GM18907 (cell line): ENCODE measurements at regions not wholly inside any gene's neighbourhood (a gene's known extent, or its start where the extent isn't known, plus 50 kb on each side); places are given as distances from the start of the nearest gene placed in this dataset.
"Not testable (repeated sequence)": the region's sequence is repeated elsewhere in the genome, so short reads cannot be mapped to it uniquely, and the experiment has no call there.

Experiments
- ATAC-seq: cut with Tn5 transposase; IDR thresholded peaks from one replicate; pipeline ENCODE4 v1.9.1; 2021; ENCODE audit warnings: mild to moderate bottlenecking, moderate library complexity; ENCODE audit not compliant: unreplicated experiment

GRCh38 chrX:140343226-140343868 is 161.5 kb downstream of the SOX3 start:
- no peak for ATAC-seq

DNA sequence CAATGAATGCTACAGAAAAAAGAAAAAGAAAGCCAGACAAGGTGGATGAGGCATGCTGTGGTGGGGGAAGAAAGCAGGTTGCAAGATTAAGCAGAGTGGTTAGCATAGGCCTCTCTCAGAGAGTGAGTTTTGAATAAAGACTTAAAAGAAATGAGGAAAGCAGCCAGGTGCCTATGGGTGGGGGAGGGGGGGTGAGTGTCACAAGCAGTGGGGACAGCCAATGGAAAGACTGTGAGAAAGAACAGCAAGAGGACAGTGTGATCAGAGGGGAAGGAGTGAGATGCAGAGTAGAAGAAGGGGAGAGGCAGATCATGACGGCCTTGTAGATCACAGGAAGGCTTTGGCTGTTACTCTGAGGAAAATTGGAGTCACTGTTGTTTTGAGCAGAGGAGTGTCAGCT is 162.5 kb downstream of the SOX3 start:
- ATAC-seq, result no peak

GRCh38 chrX:140337263-140337662 is 167.6 kb downstream of the SOX3 start:
- no peak for ATAC-seq

DNA sequence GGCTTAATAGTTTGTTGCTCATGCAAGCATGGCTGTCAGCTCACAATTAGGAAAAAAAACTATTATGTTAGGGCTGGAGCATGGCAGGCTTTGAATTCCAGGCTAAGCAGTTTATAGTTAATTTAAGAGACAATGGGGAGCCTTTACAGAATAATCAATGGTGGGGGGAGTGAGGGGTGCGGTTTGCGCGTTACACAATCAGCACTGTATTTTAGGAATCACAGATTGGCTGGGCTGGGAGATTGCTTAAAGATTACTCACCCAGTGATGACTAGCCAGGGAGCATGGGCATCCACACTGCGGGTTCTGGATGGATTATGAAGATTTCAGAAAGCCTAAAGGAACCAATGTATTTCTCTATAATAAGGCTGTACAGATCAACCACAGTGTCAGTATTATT is 186.6 kb downstream of the SOX3 start:
- no peak for ATAC-seq

GRCh38 chrX:140317462-140317861 is 187.4 kb downstream of the SOX3 start:
- ATAC-seq, result no peak

- ATAC-seq, result no peak
These were observed 205.7 kb downstream of the SOX3 start for GRCh38 chrX:140298960-140299825.

GRCh38 chrX:140297273-140297672 is 207.6 kb downstream of the SOX3 start:
- no peak for ATAC-seq

- no peak for ATAC-seq
These were observed 211.9 kb downstream of the SOX3 start for GRCh38 chrX:140292961-140293360.

GRCh38 chrX:140292188-140292587 is 212.7 kb downstream of the SOX3 start:
- ATAC-seq, result no peak

DNA sequence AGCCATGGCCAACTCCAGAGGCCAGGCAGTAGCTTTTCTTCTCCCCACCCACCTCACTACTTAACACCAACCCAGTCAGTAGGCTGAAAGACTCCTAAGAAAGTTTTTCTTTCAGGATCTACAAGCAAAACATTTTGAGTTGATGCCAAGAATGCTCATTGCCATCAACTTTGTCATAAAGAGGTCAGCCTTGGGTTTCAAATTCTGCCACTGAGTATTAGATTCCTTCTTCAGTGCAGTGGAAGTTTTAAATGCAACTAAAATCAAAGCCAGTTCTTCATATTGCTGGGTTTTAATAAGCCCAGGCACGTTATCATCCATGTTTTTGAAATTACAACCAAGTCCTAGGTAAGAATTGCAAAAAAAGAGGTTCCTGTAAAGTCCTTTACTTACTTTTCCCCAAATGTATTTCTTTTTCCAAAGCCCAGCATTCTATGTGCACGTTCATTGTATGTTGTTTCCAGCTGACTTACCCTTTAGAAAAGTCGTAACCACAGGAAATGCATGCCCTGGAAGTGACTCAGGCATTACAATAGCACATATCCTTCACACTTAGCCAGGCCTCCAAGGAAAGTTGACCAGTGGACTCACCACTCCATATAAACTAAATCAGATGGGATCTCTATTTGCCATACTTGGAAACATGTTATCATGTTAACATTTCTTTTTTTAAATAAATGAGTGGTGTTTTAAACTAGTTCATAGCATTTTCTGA is 229.9 kb downstream of the SOX3 start:
- ATAC-seq, result no peak

DNA sequence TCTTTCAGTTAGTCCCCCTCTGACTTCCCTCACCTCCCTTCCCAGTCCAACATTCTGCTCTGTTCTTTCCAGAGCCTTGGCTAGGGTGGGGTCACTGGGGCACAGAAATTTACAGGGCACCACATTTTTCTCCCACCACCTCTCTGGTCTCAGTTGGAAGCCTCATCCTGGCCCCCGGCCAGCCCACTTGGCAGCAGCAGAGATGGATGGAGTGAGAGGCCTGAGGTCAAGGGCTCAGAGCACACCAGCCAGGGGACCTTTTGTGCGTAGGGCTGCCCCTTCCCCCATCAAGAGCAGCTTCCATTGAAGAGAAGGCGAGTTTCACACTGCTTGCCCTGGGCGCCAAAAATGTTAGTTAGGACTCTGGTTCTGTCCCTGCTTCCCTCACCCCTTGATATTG is 230.9 kb downstream of the SOX3 start:
- no peak for ATAC-seq

- no peak for ATAC-seq
These were observed 254.5 kb downstream of the SOX3 start for GRCh38 chrX:140250391-140250790.

DNA sequence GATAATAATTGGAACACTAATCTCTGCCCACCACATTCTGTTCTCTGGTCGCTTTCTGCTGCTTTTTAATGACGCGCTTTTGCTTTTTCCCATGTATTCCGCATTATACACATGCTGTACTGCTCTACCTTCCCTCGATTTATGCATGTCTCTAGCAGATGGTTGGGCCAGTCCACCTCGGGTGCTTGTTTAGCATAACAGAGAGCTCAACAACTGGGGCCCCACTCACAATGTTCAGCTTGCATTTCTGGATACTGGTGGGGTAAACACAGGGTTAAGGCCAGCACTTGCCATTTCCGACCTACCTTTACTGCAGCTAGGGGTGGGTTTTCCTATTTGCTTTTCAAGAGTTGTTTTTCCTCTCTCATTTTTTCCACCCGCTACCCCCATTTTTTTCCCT is 255.8 kb downstream of the SOX3 start:
- no peak for ATAC-seq

DNA sequence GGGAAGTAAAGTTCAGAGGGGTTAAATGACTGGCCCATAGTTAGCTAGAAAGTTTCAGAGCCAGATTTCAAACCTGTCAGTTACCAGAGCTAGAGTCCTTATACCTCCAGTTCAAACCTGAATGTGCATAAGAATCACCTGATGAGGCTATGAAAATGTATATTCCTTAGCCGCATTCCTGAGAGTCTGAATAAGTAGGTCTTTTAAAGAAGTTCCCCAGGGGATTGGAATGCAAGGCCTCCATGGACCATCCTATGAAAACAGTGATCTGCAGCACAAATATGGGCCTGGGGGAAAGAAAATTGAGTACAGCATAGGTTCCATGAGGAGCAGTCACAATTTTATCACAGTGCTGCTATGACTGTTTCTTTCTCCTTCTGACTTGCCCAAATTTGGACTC is 263.9 kb upstream of the CXorf66 start:
- no peak for ATAC-seq

- not testable (repeated sequence) for ATAC-seq
These were observed 260.7 kb upstream of the CXorf66 start for GRCh38 chrX:140226037-140226436.

- ATAC-seq, result not testable (repeated sequence)
These were observed 250.6 kb upstream of the CXorf66 start for GRCh38 chrX:140215894-140216293.

GRCh38 chrX:140214518-140214917 is 249.2 kb upstream of the CXorf66 start:
- ATAC-seq, result not testable (repeated sequence)

- ATAC-seq, result no peak
These were observed 241.3 kb upstream of the CXorf66 start for GRCh38 chrX:140206657-140207056.

GRCh38 chrX:140190441-140191108 is 225.3 kb upstream of the CXorf66 start:
- no peak for ATAC-seq

DNA sequence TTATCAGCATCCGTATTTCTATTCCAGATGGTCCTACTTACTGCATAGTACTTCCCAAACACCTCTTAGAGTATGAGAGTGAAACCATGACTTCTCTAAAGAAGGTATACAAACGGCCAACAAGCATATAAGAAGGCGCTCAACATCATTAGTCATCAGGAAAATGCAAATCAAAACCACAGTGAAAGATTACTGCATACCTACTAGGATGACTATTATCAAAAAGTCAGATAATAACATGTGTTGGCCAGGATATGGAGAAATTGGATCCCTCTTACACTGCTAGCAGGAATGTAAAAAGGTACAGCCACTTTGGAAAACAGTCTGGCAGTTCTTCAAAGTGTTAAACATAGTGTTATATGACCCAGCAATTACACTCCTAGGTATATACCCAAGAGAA is 215.3 kb upstream of the CXorf66 start:
- no peak for ATAC-seq

DNA sequence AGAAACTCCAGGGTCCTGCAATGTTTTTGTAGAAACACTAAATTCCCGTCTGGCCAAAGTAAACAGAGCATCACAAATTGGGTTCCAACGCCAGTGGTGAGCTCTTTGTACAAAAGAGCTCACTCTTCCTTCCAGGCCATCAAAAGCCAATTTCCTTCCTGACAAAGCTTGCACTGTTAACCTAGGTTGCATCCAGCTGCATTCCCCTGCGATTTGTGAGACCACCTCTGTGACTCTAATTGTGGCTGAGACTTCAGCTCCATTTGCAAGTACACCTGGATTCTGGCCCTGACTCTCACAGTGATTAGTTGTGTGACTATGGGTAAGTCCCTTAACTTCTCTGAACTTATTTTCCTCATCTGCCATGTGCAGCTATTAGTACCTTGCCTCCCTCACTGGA is 212.5 kb upstream of the CXorf66 start:
- no peak for ATAC-seq
